ENCODE measurements at regions not wholly inside any gene's neighbourhood (a gene's known extent, or its start where the extent isn't known, plus 50 kb on each side); places are given as distances from the start of the nearest gene placed in this dataset.
A peak's percentile ranks its signal among the peaks of the same experiment; 100 is the strongest.

- no peak for FAIRE-seq
- peaks cover 51% of the 10 kb centered on the region for H3K4me1 Mint-ChIP-seq (ENCODE audit: low read depth, unreplicated experiment)
- TF ChIP-seq, protein P1, sequence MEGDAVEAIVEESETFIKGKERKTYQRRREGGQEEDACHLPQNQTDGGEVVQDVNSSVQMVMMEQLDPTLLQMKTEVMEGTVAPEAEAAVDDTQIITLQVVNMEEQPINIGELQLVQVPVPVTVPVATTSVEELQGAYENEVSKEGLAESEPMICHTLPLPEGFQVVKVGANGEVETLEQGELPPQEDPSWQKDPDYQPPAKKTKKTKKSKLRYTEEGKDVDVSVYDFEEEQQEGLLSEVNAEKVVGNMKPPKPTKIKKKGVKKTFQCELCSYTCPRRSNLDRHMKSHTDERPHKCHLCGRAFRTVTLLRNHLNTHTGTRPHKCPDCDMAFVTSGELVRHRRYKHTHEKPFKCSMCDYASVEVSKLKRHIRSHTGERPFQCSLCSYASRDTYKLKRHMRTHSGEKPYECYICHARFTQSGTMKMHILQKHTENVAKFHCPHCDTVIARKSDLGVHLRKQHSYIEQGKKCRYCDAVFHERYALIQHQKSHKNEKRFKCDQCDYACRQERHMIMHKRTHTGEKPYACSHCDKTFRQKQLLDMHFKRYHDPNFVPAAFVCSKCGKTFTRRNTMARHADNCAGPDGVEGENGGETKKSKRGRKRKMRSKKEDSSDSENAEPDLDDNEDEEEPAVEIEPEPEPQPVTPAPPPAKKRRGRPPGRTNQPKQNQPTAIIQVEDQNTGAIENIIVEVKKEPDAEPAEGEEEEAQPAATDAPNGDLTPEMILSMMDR (IDR thresholded peaks at IDR 0.05; ENCODE audit: insufficient read depth, low read depth, low read length) = no peak
- no peak for TF ChIP-seq EZH2 (IDR thresholded peaks at IDR 0.05; ENCODE audit: insufficient read depth, low read length)
- H3K27ac ChIP-seq (ENCODE audit: low read depth, low read length) = no peak overlapping the region
- no peaks in the 10 kb centered on the region for H3K27me3 ChIP-seq (ENCODE audit: insufficient read depth, low read length)
- H3K27ac Mint-ChIP-seq (ENCODE audit: unreplicated experiment) = no peak overlapping the region
- no peak for DNase-seq (ENCODE audit: low read depth)
- no peaks in the 10 kb centered on the region for H3K79me2 ChIP-seq (ENCODE audit: insufficient read depth, low read length)
- no peaks in the 10 kb centered on the region for H3K9me3 ChIP-seq (ENCODE audit: insufficient read depth, low read depth, low read length)
- no peaks in the 10 kb centered on the region for H3K36me3 ChIP-seq (ENCODE audit: insufficient read depth, low read length)
- peaks cover 23% of the 10 kb centered on the region for H3K4me1 ChIP-seq (ENCODE audit: insufficient read depth, low read length)
- no peak overlapping the region for H3K4me3 Mint-ChIP-seq (ENCODE audit: unreplicated experiment)
- no peak overlapping the region for H3K9ac ChIP-seq (ENCODE audit: low read length)
- no peak overlapping the region for H2AFZ ChIP-seq (ENCODE audit: low read depth, low read length)
- no peak overlapping the region for H3K4me2 ChIP-seq (ENCODE audit: low read length)
- no peaks in the 10 kb centered on the region for H4K20me1 ChIP-seq (ENCODE audit: insufficient read depth, low read length)
- H3K4me3 ChIP-seq (ENCODE audit: insufficient read depth, low read depth, low read length) = no peak overlapping the region
- H3K9me3 Mint-ChIP-seq (ENCODE audit: unreplicated experiment) = no peaks in the 10 kb centered on the region
- no peaks in the 10 kb centered on the region for H3K36me3 Mint-ChIP-seq (ENCODE audit: low read depth, unreplicated experiment)
- no peaks in the 10 kb centered on the region for H3K27me3 Mint-ChIP-seq (ENCODE audit: low read depth, unreplicated experiment)
Measured at GRCh38 chr20:11212272-11212671, 538.5 kb upstream of the JAG1 start.

GRCh38 chr20:11212902-11213301 lies 539.1 kb upstream of the JAG1 start:
- H3K9ac ChIP-seq (ENCODE audit: low read length) = no peak overlapping the region
- H3K9me3 Mint-ChIP-seq (ENCODE audit: unreplicated experiment) = no peaks in the 10 kb centered on the region
- H3K27me3 Mint-ChIP-seq (ENCODE audit: low read depth, unreplicated experiment) = no peaks in the 10 kb centered on the region
- no peak for TF ChIP-seq EZH2 (IDR thresholded peaks at IDR 0.05; ENCODE audit: insufficient read depth, low read length)
- TF ChIP-seq, protein P1 (IDR thresholded peaks at IDR 0.05; ENCODE audit: insufficient read depth, low read depth, low read length) = no peak
- H3K27ac ChIP-seq (ENCODE audit: low read depth, low read length) = no peak overlapping the region
- H3K4me3 Mint-ChIP-seq (ENCODE audit: unreplicated experiment) = no peak overlapping the region
- H3K36me3 ChIP-seq (ENCODE audit: insufficient read depth, low read length) = no peaks in the 10 kb centered on the region
- H3K4me1 ChIP-seq (ENCODE audit: insufficient read depth, low read length) = peaks cover 22% of the 10 kb centered on the region
- no peaks in the 10 kb centered on the region for H3K27me3 ChIP-seq (ENCODE audit: insufficient read depth, low read length)
- no peak overlapping the region for H3K27ac Mint-ChIP-seq (ENCODE audit: unreplicated experiment)
- no peaks in the 10 kb centered on the region for H4K20me1 ChIP-seq (ENCODE audit: insufficient read depth, low read length)
- peaks cover 52% of the 10 kb centered on the region for H3K4me1 Mint-ChIP-seq (ENCODE audit: low read depth, unreplicated experiment)
- H3K36me3 Mint-ChIP-seq (ENCODE audit: low read depth, unreplicated experiment) = no peaks in the 10 kb centered on the region
- H3K4me3 ChIP-seq (ENCODE audit: insufficient read depth, low read depth, low read length) = no peak overlapping the region
- FAIRE-seq (no peak), DNase-seq (ENCODE audit: low read depth) (no peak)
- no peaks in the 10 kb centered on the region for H3K79me2 ChIP-seq (ENCODE audit: insufficient read depth, low read length)
- H3K9me3 ChIP-seq (ENCODE audit: insufficient read depth, low read depth, low read length) = no peaks in the 10 kb centered on the region
- no peak overlapping the region for H2AFZ ChIP-seq (ENCODE audit: low read depth, low read length)
- no peak overlapping the region for H3K4me2 ChIP-seq (ENCODE audit: low read length)

DNA sequence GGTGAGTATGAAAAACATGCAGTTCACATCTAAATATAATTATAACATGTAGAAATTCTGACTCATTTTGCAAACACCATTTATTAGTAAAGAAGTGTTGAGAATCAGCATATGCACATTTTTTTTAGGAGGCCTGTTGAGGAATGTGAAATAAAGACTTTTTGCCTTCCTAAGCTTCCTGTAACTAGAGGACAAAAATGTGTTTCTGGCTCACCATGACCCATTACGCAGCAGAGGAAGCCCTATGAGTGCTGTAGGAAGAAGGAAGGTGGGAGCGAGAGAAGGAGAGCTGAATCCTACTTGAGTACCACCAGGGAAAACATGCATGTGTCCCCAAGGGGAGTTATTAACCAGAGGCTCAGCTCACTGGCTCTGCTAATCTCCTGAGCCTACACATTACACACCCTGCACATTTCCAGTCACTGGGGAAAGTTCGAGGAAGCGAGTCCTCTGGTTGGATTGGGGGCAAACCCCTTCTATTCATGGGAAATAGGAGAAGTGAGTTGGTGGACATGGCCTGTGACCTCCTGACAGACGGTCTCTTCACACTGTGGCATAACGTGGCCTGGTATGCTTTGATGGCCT lies 540.5 kb upstream of the JAG1 start:
- no peaks in the 10 kb centered on the region for H3K9me3 Mint-ChIP-seq (ENCODE audit: unreplicated experiment)
- DNase-seq (ENCODE audit: low read depth) = peak; percentile 6
- H3K4me2 ChIP-seq (ENCODE audit: low read length) = no peak overlapping the region
- H2AFZ ChIP-seq (ENCODE audit: low read depth, low read length) = no peak overlapping the region
- H3K4me1 ChIP-seq (ENCODE audit: insufficient read depth, low read length) = peaks cover 16% of the 10 kb centered on the region
- no peak overlapping the region for H3K9ac ChIP-seq (ENCODE audit: low read length)
- no peaks in the 10 kb centered on the region for H3K79me2 ChIP-seq (ENCODE audit: insufficient read depth, low read length)
- H3K36me3 Mint-ChIP-seq (ENCODE audit: low read depth, unreplicated experiment) = no peaks in the 10 kb centered on the region
- H3K36me3 ChIP-seq (ENCODE audit: insufficient read depth, low read length) = no peaks in the 10 kb centered on the region
- no peaks in the 10 kb centered on the region for H3K27me3 ChIP-seq (ENCODE audit: insufficient read depth, low read length)
- peaks cover 44% of the 10 kb centered on the region for H3K4me1 Mint-ChIP-seq (ENCODE audit: low read depth, unreplicated experiment)
- TF ChIP-seq EZH2 (IDR thresholded peaks at IDR 0.05; ENCODE audit: insufficient read depth, low read length) = no peak
- TF ChIP-seq, protein P1 (IDR thresholded peaks at IDR 0.05; ENCODE audit: insufficient read depth, low read depth, low read length) = no peak
- peak overlapping the region; percentile 50 for H3K27ac Mint-ChIP-seq (ENCODE audit: unreplicated experiment)
- H4K20me1 ChIP-seq (ENCODE audit: insufficient read depth, low read length) = no peaks in the 10 kb centered on the region
- H3K9me3 ChIP-seq (ENCODE audit: insufficient read depth, low read depth, low read length) = no peaks in the 10 kb centered on the region
- no peak overlapping the region for H3K27ac ChIP-seq (ENCODE audit: low read depth, low read length)
- no peak overlapping the region for H3K4me3 Mint-ChIP-seq (ENCODE audit: unreplicated experiment)
- H3K27me3 Mint-ChIP-seq (ENCODE audit: low read depth, unreplicated experiment) = no peaks in the 10 kb centered on the region
- H3K4me3 ChIP-seq (ENCODE audit: insufficient read depth, low read depth, low read length) = no peak overlapping the region
- no peak for FAIRE-seq
